GM12873 (cell line): ENCODE measurements at regions not wholly inside any gene's neighbourhood (a gene's known extent, or its start where the extent isn't known, plus 50 kb on each side); places are given as distances from the start of the nearest gene placed in this dataset.

Experiments
- TF ChIP-seq, protein P1 (sequence below): IDR thresholded peaks from 2 replicates; pipeline ENCODE4 v1.5.1; 2012; ENCODE audit warnings: low read depth, mild to moderate bottlenecking, moderate library complexity, low read length, control low read depth; ENCODE audit not compliant: insufficient read depth; ENCODE audit errors: missing control alignments

DNA sequence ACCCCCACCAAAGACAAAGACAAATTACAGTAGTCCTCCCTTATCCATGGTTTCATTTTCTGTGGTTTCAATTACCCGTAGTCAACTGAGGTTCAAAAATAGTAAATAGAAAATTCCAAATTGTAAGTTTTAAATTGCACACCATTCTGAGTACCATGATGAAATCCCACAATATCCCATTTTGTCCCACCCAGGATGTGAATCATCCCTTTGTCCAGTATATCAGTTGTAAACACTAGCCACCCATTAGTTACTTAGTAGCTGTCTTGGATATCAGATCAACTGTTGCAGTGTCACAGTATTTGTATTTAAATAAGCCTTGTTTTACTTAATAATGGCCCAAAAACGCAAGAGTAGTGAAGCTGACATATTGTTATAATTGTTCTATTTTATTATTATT, 364.0 kb upstream of the ARID1B start:
- TF ChIP-seq, protein P1, sequence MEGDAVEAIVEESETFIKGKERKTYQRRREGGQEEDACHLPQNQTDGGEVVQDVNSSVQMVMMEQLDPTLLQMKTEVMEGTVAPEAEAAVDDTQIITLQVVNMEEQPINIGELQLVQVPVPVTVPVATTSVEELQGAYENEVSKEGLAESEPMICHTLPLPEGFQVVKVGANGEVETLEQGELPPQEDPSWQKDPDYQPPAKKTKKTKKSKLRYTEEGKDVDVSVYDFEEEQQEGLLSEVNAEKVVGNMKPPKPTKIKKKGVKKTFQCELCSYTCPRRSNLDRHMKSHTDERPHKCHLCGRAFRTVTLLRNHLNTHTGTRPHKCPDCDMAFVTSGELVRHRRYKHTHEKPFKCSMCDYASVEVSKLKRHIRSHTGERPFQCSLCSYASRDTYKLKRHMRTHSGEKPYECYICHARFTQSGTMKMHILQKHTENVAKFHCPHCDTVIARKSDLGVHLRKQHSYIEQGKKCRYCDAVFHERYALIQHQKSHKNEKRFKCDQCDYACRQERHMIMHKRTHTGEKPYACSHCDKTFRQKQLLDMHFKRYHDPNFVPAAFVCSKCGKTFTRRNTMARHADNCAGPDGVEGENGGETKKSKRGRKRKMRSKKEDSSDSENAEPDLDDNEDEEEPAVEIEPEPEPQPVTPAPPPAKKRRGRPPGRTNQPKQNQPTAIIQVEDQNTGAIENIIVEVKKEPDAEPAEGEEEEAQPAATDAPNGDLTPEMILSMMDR = no peak

DNA sequence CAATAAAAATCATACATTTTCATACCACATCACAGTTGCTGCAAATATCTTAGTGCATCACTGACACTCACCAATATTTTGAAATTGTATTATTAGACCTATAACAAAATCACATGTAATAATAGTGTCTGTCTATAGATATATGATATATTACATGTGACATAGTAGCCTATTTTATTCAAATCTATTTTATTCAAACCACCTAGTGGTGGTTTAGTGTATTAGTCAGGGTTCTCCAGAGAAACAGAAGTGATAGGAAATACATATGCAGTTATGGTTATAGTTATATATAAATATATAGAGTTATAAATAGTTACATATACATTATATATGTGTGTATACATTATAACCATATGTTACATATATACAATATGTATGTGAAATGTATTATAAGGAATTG, 366.5 kb upstream of the ARID1B start:
- TF ChIP-seq, protein P1 = no peak

DNA sequence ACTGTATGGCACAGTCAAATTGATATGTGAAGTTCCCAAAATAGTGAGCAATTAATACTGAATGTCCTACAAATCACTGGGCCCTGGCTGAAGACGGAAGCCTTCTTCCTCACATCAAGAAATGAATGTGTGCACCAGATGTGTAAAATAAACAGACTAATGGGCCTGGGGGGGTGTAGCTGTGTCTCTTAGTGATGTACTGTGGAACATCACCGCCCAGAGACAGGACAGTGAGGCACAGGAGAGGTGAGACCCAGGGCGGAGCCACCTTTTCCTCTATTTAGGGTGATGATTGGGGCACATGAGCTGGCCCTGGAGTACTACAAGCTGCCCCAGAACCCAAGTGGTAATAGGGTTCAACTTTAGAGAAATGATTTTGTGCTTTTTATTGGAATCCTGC, 368.5 kb upstream of the ARID1B start:
- TF ChIP-seq, protein P1 = no peak

DNA sequence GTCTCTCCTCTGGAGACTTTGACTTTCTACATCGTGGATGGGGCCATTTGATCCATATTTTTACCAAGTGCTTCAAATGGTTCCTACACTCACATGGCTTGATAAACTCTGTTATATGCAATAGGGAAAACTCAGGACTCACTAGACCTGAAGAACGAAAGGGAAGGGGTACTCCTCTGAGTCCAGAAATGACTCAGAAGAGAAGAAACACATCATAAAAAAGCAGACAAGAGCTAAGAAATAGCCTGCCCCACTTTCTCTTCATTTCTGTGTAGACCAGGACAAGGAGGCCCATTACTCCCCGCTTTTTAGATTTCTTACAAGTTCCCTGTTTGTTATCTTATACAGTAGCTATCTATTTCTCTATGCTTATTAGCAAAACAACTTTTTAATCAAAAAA, 369.8 kb upstream of the ARID1B start:
- TF ChIP-seq, protein P1 = no peak

DNA sequence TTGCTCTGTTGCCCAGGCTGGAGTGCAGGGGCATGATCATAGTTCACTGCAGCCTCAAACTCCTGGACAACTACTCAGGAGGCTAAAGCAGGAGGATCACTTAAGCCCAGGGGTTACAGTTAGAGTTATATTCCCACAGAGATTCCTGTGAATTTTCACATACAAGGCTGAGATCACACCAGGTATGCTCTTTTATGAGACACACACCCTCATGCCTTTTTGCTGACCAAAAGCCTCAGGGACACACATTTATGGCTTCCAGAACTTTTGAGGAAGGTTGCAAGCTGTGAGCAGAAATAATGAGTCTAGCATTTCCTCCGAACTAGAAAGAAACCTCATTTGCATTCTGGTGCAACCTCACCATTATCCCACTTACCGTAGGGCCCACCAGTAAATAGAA, 370.5 kb upstream of the ARID1B start:
- TF ChIP-seq, protein P1 = no peak

DNA sequence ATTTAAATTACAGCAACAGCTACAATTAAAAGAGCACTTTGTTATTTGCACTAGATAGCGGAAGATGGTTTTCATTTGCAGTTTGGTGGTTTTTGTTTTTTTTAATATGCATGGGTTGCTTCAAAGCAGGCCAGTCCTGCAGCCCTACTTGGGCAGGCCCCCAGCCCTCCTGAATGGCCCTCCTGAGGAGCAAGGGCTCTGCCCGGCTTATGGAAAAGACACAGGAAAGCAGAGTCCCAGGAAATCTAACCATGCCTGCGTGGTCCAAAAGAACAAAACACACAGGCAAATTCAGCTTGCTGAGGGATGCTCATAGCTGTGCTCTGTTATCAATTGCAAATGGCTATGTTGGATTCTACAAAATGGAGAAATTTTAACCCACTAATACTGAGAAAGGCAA, 371.1 kb upstream of the ARID1B start:
- TF ChIP-seq, protein P1 = no peak

DNA sequence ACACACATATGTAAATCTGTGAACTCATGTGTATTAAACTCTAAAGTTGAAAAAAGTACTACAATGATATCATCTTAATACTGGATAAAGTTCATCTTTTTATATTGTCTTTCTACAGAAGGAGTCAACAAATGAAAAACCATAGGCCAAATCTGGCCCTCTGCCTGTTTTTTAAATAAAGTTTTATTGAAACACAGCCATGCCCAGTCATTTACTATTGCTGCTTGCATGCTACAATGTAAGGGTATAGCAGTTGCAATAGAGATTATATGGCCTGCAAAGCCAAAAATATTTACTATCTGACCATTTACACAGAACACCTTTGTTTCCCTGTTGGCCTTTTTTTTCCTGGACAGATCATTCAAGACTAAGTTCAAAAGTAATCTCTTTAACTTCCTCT, 374.6 kb upstream of the ARID1B start:
- TF ChIP-seq, protein P1 = no peak

DNA sequence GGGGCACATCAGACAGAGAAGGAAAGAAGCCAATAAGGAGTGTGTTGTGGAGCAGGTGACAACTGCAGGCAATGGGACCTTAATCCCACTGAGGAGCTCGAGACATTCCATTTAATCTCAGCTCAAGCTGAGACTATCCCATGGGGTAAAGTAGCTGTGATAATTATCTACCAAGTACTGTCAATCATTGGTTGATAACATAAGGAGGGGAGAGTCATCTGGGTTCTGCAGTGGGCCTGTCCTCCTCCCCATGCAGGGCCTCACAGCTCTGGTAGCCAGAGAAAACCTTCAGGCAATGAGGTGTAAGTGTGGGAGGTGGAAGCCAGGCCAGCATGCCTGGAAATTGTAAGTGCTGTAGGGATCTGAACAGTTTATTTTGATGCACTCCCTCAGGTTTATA, 375.0 kb upstream of the ARID1B start:
- TF ChIP-seq, protein P1 = no peak
